ENCODE measurements at regions not wholly inside any gene's neighbourhood (a gene's known extent, or its start where the extent isn't known, plus 50 kb on each side); places are given as distances from the start of the nearest gene placed in this dataset.

DNA sequence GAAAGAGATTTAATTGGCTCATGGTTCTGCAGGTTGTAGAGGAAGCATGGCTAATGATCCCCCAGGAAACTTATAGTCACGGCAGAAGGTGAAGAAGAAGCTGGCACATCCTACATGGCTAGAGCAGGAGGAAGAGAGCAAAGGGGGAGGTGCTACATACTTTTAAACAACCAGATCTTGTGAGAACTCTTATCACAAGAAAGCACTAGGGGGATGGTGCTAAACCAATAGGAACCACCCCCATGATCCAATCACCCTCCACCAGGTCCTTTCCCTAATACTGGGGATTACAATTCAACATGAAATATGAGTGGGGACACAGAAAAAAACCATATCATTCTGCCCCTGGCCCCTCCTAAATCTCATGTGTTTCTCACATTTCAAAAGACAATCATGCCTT, 147.2 kb upstream of the EPB41L4A start:
- no peaks in the 10 kb centered on the region for H3K36me3 ChIP-seq
- 87 to 91% (median 88%) methylated on average over 1 of the region's 1 CpG for WGBS, 4 donors
- ATAC-seq (no peak), DNase-seq (no peak)
- no peaks in the 10 kb centered on the region for H3K4me1 ChIP-seq
- peaks cover 0 to 16% (median 6%) of the 10 kb centered on the region in 12 donors for H3K9me3 ChIP-seq
- no peak overlapping the region for H3K27ac ChIP-seq
- TF ChIP-seq CTCF (IDR thresholded peaks at IDR 0.05) = no peak
- no peak for TF ChIP-seq POLR2A (IDR thresholded peaks at IDR 0.05)
- H3K27me3 ChIP-seq = no peaks in the 10 kb centered on the region
- intact Hi-C loops (cut with DNase I) = loop anchor here in 1 of 10 donors (10.0 kb wide), 1 partner anchor 279 kb away; no protein-coding TSS in a partner anchor
- no peak overlapping the region for H3K4me3 ChIP-seq

DNA sequence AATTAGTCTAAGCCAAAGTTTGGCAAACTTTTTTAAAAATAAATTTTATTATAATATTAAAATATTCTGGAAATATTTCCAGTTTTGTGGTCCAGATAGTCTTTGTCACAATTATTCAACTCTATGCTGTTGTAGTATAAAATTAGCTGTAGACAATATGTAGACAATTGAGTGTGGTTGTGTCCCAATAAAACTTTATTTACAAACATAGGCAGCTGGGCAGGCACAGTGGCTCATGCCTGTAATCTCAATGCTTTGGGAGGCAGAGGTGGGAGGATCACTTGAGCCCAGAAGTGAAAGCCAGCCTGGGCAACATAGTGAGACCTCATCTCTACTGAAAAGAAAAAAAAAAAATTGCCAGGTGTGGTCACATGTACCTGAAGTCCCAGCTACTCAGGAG, 150.5 kb upstream of the EPB41L4A start:
- no peaks in the 10 kb centered on the region for H3K4me1 ChIP-seq
- no peak for DNase-seq
- H3K27ac ChIP-seq = no peak overlapping the region
- TF ChIP-seq CTCF (IDR thresholded peaks at IDR 0.05) (no peak), POLR2A (IDR thresholded peaks at IDR 0.05) (no peak)
- H3K4me3 ChIP-seq = no peak overlapping the region
- H3K36me3 ChIP-seq = no peaks in the 10 kb centered on the region
- no peak for ATAC-seq
- H3K9me3 ChIP-seq = no peaks in the 10 kb centered on the region
- intact Hi-C loops (cut with DNase I) = loop anchor here in 1 of 10 donors (10.0 kb wide), 1 partner anchor 275 kb away; no protein-coding TSS in a partner anchor
- no peaks in the 10 kb centered on the region for H3K27me3 ChIP-seq

DNA sequence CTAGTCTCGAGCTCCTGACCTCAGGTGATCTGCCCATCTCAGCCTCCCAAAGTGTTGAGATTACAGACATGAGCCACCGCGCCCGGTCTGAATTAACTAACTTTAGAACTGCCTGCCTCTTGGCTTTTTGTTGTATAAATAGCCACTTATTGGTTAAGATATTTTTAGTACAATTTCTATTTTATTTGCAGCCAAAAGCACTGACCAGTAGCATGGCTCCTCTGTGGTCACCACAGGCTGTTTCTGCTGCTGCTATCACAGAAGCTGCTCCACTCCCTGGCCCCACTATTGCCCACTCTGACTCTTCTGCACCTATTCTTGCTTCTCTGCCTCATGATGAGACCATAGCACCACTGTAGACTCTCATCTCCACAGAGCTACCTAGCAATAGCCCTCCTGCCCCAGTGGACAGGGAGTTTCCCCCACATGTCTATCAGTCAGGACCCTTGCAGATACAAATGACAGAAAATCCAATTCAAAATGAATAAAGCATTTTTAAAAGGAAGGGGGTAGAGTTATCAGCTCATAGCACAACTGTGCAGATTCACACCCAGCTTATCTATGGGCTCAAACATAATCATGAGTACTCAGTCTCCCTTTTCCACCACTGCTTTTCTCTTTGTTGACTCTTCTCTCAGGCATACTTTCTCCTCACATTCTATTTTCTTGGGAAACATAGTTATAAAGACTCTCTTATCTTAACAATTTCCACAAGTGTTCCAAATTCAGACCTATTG, 151.8 kb upstream of the EPB41L4A start:
- Histone ChIP-seq H3K9me3 (no peaks in the 10 kb centered on the region), H3K4me1 (peaks cover 0 to 6% (median under 1%) of the 10 kb centered on the region in 12 donors), H3K4me3 (no peak overlapping the region), H3K27me3 (no peaks in the 10 kb centered on the region), H3K36me3 (no peaks in the 10 kb centered on the region), H3K27ac (no peak overlapping the region)
- intact Hi-C loops (cut with DNase I) = no loop called here
- 80 to 92% (median 89%) methylated on average over 4 of the region's 4 CpGs for WGBS, 4 donors
- no peak for DNase-seq
- TF ChIP-seq CTCF (IDR thresholded peaks at IDR 0.05) = no peak
- TF ChIP-seq POLR2A (IDR thresholded peaks at IDR 0.05) = no peak
- ATAC-seq = no peak

- Histone ChIP-seq H3K27me3 (no peaks in the 10 kb centered on the region), H3K36me3 (no peaks in the 10 kb centered on the region), H3K4me3 (no peak overlapping the region), H3K27ac (no peak overlapping the region), H3K4me1 (peaks cover 0 to 19% (median 8%) of the 10 kb centered on the region in 12 donors), H3K9me3 (peaks cover 0 to 6% (median 0%) of the 10 kb centered on the region in 12 donors)
- ATAC-seq (no peak), DNase-seq (no peak)
- TF ChIP-seq POLR2A (IDR thresholded peaks at IDR 0.05) = no peak
- no peak for TF ChIP-seq CTCF (IDR thresholded peaks at IDR 0.05)
- intact Hi-C loops (cut with DNase I) = no loop called here
- 90 to 95% (median 94%) methylated on average over 3 of the region's 3 CpGs for WGBS, 4 donors
Observed at GRCh38 chr5:112573441-112573840, 154.4 kb upstream of the EPB41L4A start.

All from heart left ventricle (tissue), 16 donors.